ENCODE measurements at regions not wholly inside any gene's neighbourhood (a gene's known extent, or its start where the extent isn't known, plus 50 kb on each side); places are given as distances from the start of the nearest gene placed in this dataset.

- Mint-ChIP-seq H3K36me3 (ENCODE audit: low read depth, unreplicated experiment) (no peaks in the 10 kb centered on the region), H3K4me3 (ENCODE audit: unreplicated experiment) (no peak overlapping the region), H3K27ac (ENCODE audit: unreplicated experiment) (no peak overlapping the region), H3K4me1 (ENCODE audit: low read depth, unreplicated experiment) (no peaks in the 10 kb centered on the region), H3K9me3 (ENCODE audit: unreplicated experiment) (no peaks in the 10 kb centered on the region), H3K27me3 (ENCODE audit: low read depth, unreplicated experiment) (peaks cover 2% of the 10 kb centered on the region)
- no peak overlapping the region for H3K27ac ChIP-seq (ENCODE audit: low read depth, low read length)
- no peak overlapping the region for H3K4me2 ChIP-seq (ENCODE audit: low read length)
- no peaks in the 10 kb centered on the region for H3K9me3 ChIP-seq (ENCODE audit: insufficient read depth, low read depth, low read length)
- H3K9ac ChIP-seq (ENCODE audit: low read length) = no peak overlapping the region
- H3K4me3 ChIP-seq (ENCODE audit: insufficient read depth, low read depth, low read length) = no peak overlapping the region
- no peak overlapping the region for H2AFZ ChIP-seq (ENCODE audit: low read depth, low read length)
- FAIRE-seq (no peak), DNase-seq (ENCODE audit: low read depth) (no peak)
- H3K36me3 ChIP-seq (ENCODE audit: insufficient read depth, low read length) = no peaks in the 10 kb centered on the region
- no peaks in the 10 kb centered on the region for H4K20me1 ChIP-seq (ENCODE audit: insufficient read depth, low read length)
- H3K79me2 ChIP-seq (ENCODE audit: insufficient read depth, low read length) = no peaks in the 10 kb centered on the region
- no peak for TF ChIP-seq EZH2 (IDR thresholded peaks at IDR 0.05; ENCODE audit: insufficient read depth, low read length)
- no peak for TF ChIP-seq CTCF (IDR thresholded peaks at IDR 0.05; ENCODE audit: insufficient read depth, low read depth, low read length)
- H3K4me1 ChIP-seq (ENCODE audit: insufficient read depth, low read length) = no peaks in the 10 kb centered on the region
- H3K27me3 ChIP-seq (ENCODE audit: insufficient read depth, low read length) = no peaks in the 10 kb centered on the region
Observed at GRCh38 chr2:198703281-198703680, 754.5 kb downstream of the SATB2 start.

GRCh38 chr2:198702796-198703195, 754.9 kb downstream of the SATB2 start:
- H3K36me3 Mint-ChIP-seq (ENCODE audit: low read depth, unreplicated experiment) = no peaks in the 10 kb centered on the region
- FAIRE-seq (no peak), DNase-seq (ENCODE audit: low read depth) (no peak)
- no peak overlapping the region for H3K4me2 ChIP-seq (ENCODE audit: low read length)
- H2AFZ ChIP-seq (ENCODE audit: low read depth, low read length) = no peak overlapping the region
- no peaks in the 10 kb centered on the region for H3K79me2 ChIP-seq (ENCODE audit: insufficient read depth, low read length)
- H3K4me3 Mint-ChIP-seq (ENCODE audit: unreplicated experiment) = no peak overlapping the region
- H3K27me3 Mint-ChIP-seq (ENCODE audit: low read depth, unreplicated experiment) = peaks cover 2% of the 10 kb centered on the region
- H4K20me1 ChIP-seq (ENCODE audit: insufficient read depth, low read length) = no peaks in the 10 kb centered on the region
- no peak overlapping the region for H3K4me3 ChIP-seq (ENCODE audit: insufficient read depth, low read depth, low read length)
- H3K9ac ChIP-seq (ENCODE audit: low read length) = no peak overlapping the region
- no peak overlapping the region for H3K27ac Mint-ChIP-seq (ENCODE audit: unreplicated experiment)
- H3K36me3 ChIP-seq (ENCODE audit: insufficient read depth, low read length) = no peaks in the 10 kb centered on the region
- no peaks in the 10 kb centered on the region for H3K9me3 ChIP-seq (ENCODE audit: insufficient read depth, low read depth, low read length)
- H3K4me1 ChIP-seq (ENCODE audit: insufficient read depth, low read length) = no peaks in the 10 kb centered on the region
- H3K27me3 ChIP-seq (ENCODE audit: insufficient read depth, low read length) = no peaks in the 10 kb centered on the region
- no peak for TF ChIP-seq CTCF (IDR thresholded peaks at IDR 0.05; ENCODE audit: insufficient read depth, low read depth, low read length)
- TF ChIP-seq EZH2 (IDR thresholded peaks at IDR 0.05; ENCODE audit: insufficient read depth, low read length) = no peak
- H3K27ac ChIP-seq (ENCODE audit: low read depth, low read length) = no peak overlapping the region
- H3K9me3 Mint-ChIP-seq (ENCODE audit: unreplicated experiment) = no peaks in the 10 kb centered on the region
- H3K4me1 Mint-ChIP-seq (ENCODE audit: low read depth, unreplicated experiment) = no peaks in the 10 kb centered on the region

GRCh38 chr2:198701481-198701880, 756.3 kb downstream of the SATB2 start:
- no peak overlapping the region for H3K9ac ChIP-seq (ENCODE audit: low read length)
- no peak for FAIRE-seq
- TF ChIP-seq CTCF (IDR thresholded peaks at IDR 0.05; ENCODE audit: insufficient read depth, low read depth, low read length) (no peak), EZH2 (IDR thresholded peaks at IDR 0.05; ENCODE audit: insufficient read depth, low read length) (no peak)

More at GRCh38 chr2:198701481-198701880, 756.3 kb downstream of the SATB2 start:
- Histone ChIP-seq H2AFZ (ENCODE audit: low read depth, low read length) (no peak overlapping the region), H3K4me1 (ENCODE audit: insufficient read depth, low read length) (no peaks in the 10 kb centered on the region), H3K36me3 (ENCODE audit: insufficient read depth, low read length) (no peaks in the 10 kb centered on the region), H3K9me3 (ENCODE audit: insufficient read depth, low read depth, low read length) (no peaks in the 10 kb centered on the region), H3K4me2 (ENCODE audit: low read length) (no peak overlapping the region), H3K4me3 (ENCODE audit: insufficient read depth, low read depth, low read length) (no peak overlapping the region), H3K27me3 (ENCODE audit: insufficient read depth, low read length) (no peaks in the 10 kb centered on the region), H3K27ac (ENCODE audit: low read depth, low read length) (no peak overlapping the region), H3K79me2 (ENCODE audit: insufficient read depth, low read length) (no peaks in the 10 kb centered on the region), H4K20me1 (ENCODE audit: insufficient read depth, low read length) (no peaks in the 10 kb centered on the region)
- peaks cover 2% of the 10 kb centered on the region for H3K27me3 Mint-ChIP-seq (ENCODE audit: low read depth, unreplicated experiment)
- H3K9me3 Mint-ChIP-seq (ENCODE audit: unreplicated experiment) = no peaks in the 10 kb centered on the region
- no peak overlapping the region for H3K27ac Mint-ChIP-seq (ENCODE audit: unreplicated experiment)
- no peaks in the 10 kb centered on the region for H3K36me3 Mint-ChIP-seq (ENCODE audit: low read depth, unreplicated experiment)
- no peaks in the 10 kb centered on the region for H3K4me1 Mint-ChIP-seq (ENCODE audit: low read depth, unreplicated experiment)
- no peak for DNase-seq (ENCODE audit: low read depth)
- H3K4me3 Mint-ChIP-seq (ENCODE audit: unreplicated experiment) = no peak overlapping the region
